HS-27A (cell line): ENCODE measurements at regions not wholly inside any gene's neighbourhood (a gene's known extent, or its start where the extent isn't known, plus 50 kb on each side); places are given as distances from the start of the nearest gene placed in this dataset.

ENCODE experiments used
- DNase-seq: peaks from one replicate; pipeline ENCODE4 v3.0.0-alpha.2; 2012; ENCODE audit warnings: low read depth, missing footprints

- no peak for DNase-seq
Measured at GRCh38 chr2:234189786-234190300, 139.3 kb downstream of the SPP2 start.

- no peak for DNase-seq
Measured at GRCh38 chr2:234189230-234189629, 138.7 kb downstream of the SPP2 start.

DNA sequence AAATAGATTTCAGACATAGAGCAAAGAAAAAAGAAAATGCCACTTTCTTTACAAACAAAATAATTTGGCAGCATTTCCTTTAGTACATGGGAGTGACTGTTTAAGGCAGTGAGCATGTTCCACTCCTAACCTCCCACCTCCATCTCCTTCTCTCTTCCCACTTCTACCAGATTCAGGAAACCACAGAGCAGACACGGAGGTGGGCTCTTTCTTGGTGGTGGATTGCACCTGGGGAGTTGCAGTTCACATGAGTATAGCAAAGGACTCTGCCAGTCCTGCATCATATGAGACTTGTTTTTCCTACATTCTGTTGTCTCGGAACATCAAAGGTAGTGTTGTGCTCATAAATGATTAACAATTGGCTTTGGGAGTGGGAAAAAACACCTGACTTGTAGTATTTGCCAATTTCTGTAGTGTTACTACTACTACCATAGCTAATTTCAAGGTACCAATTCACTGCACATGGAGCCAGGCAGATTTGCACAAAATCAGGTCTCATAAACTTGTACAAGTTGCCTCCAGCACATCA, 137.2 kb downstream of the SPP2 start:
- DNase-seq, result no peak

DNA sequence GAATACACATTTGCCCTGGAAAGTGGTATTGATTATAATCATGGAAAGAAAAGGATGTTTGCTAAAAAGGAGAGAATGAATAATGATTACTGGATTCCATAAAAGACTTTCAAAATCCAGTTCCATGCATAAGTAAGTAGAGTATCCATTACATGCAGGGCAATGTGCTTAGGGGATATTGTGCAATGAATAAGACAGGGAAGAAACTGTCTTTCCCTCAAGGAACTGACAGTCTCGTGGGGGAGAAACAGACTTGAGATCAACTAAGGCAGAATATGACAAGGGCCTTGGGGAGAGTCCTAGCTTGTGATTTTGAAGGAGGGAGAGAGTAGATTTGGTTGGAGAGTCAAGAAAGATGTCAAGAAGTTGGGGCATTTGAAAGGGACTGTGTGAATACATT, 130.6 kb downstream of the SPP2 start:
- no peak for DNase-seq

- no peak for DNase-seq
Measured at GRCh38 chr2:234179031-234179363, 128.5 kb downstream of the SPP2 start.

DNA sequence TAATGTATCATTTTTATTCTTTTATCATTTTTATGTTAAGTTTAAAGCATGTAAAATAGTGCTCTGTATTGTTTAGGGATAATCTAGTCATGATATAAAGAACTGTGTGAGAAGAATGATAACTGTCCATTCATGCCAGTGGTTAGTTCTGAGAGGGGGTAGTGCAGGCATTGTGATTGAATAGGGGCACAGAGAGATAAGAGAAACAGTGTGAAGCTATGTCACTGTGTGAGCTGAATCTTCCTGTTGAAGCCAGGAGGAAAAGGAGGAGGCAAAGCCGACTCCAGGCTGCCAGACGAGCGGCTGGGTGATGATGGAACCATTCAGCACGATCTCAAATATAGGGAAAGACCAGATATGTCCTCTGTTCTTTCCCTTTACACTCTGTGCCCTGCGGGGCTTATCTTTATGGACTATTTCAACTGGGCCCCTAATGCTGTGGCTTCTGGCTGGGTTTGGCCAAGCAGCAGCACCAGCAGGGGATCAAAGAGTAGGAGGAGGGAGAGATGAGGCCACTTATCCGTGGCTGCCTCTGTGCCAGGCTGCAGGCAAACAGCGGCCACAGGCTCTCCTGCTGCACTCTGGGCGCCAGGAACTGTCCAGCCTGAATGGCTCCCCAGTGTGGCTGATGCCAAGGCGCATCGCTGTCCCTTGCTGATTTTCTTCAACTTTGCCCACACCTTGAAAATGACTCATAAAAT, 128.0 kb downstream of the SPP2 start:
- no peak for DNase-seq

DNA sequence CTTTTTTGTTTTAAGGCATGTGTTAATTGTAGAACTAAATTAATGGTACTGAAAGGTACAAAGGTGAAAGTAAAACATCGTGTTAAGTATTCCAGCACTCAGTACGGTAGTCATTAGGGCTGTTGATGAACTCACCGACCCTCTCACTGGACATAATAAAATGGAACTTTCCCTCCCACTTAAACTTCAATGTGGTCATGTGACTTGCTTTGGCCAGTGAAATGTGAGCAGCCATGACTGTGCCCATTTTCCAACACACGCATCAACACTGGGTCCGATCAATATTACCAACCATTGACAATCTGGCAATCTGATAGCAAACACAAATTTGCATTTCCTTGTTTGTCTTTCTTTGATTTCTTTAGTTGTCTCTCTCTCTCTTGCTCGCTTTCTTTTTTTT, 125.1 kb downstream of the SPP2 start:
- DNase-seq, result no peak

- DNase-seq, result no peak
Measured at GRCh38 chr2:234174742-234175141, 124.2 kb downstream of the SPP2 start.

DNA sequence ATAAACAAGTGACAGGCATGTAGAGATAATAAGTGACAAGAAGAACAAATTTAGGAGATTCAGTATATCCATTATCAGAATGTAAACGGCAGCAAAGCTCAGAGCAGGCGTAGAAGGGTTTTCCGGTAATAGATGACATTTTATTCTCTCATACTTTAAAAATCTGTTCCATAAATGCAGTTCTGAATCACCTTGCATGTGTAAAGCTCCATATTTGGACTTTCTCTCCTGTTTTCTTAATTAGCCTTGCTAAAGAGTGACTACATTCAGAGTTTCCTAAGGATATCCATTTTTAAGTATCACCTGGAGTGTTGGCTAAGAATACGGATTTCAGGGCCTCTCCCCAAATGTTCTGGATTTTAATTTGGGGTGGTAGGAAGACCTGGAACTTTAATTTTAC, 122.0 kb downstream of the SPP2 start:
- DNase-seq, result no peak

GRCh38 chr2:234172066-234172465, 121.6 kb downstream of the SPP2 start:
- DNase-seq, result no peak

GRCh38 chr2:234171666-234172065, 121.2 kb downstream of the SPP2 start:
- no peak for DNase-seq

- no peak for DNase-seq
Measured at GRCh38 chr2:234169674-234170073, 119.2 kb downstream of the SPP2 start.

GRCh38 chr2:234168605-234169570, 118.4 kb downstream of the SPP2 start:
- DNase-seq, result peak; percentile 43

GRCh38 chr2:234166531-234166930, 116.0 kb downstream of the SPP2 start:
- DNase-seq, result no peak

DNA sequence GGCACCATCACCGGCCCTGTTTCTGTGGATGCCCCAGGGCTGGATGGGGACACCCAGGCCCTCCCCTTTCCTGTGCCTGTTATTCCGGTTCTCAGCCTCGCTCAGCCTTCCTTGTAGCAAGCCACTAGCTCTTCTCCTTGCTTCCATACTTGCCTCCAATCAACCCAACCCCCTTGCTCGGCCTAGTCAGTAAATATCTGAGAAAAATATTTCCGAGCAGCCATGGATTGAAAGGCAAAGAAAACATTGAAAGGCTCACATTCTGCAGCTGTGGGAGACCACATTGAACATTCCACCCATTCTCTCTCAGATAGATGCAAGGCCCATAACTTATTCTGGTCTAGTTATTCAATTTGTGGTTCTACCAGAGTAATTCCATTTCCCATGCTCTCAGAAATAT, 114.9 kb downstream of the SPP2 start:
- peak; percentile 15 for DNase-seq

DNA sequence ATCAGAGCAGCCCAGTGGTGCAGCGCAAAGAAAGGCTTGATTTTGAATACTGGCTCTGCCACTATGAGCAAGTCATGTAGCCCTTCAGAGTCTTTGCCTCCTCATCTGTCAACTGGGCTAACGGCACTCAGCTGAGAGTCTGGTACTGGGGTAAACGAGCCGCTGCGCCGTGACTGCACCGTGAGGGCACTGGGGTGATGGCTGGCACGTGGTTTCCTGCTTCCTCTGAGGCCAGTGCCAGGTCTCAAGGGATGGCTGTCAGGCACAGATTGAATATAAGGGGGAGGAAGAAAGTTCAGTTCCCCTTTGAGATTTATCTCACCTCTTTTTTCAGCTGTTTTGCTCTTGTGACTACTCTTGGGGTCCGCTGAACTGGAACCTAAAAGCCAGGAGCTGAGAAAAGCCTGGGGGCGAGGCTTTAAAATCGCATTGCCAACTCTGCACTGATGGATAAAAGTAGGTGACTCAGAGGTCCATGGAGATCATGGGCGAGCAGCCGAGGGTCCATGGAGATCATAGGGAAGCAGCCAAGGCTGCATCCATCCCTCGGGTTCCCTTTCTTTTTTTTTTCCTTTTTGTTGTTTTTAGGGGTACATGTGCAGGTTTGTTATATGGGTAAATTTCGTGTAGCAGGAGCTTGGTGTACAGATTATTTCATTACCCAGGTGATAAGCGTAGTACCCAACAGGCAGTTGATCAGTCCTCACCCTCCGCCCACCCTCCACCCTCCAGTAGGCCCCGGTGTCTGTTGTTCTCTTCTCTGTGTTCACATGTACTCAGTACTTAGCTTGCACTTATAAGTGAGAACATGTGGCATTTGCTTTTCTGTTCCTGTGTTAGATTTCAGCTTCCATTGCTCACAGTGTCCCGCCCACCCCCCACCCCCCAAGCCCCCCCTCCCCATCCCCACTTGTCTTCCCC, 114.3 kb downstream of the SPP2 start:
- DNase-seq, result no peak

GRCh38 chr2:234163510-234164045, 113.1 kb downstream of the SPP2 start:
- DNase-seq, result no peak

DNA sequence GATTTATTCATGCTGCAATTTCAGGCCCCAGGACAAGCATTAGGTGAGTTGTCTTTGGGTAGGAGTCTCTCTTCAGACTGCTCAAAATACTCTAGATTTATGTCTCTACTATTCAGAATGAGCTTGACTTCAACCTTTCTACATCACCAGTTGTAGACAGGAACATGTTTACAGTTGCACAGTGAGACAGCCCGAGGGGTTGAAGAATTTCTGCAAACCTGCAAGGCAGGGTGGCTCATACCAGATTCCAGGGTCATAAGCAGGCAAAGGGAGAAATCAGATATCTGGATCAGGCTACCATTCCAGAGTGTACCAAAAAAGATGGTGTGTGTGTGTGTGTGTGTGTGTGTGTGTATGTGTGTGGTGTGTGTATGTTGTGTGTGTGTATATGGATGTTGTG, 112.4 kb downstream of the SPP2 start:
- no peak for DNase-seq

DNA sequence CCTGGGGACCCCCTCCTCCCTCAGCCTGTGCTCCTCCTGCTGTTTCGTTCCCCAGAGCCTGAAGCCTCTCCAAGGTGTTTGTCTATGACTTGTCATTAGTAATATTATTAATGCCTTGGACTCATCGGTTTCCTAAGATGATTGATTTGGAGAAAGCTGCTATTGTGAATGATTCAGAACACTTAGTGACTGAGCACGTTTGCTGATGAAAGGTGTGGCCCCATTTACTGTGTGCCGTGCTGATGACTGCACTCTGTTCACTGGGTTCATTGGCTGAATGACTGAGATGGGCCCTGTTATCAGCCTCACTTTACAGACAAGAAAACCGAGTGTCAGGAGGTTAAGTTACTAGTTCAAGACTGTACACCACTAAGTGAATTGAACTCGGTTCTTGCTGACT, 111.4 kb downstream of the SPP2 start:
- no peak for DNase-seq

DNA sequence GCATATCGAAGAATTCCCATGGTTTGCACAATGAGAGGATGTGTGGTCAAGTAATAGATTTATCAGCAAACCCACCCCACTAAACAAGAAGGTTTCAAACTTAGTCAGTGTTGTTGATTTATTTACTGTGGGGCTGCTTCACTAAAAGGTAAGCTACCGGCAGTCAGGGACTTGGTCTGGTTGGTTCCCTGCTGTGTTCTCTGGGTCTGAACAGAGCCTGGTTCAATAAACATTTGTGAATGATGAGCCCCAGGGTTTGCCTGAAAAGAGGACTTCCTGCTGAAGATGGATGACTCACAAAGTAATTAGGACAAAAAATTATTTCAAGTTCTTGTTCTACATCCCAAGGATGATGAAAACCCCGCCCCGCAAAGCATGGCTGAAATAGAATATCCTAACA, 108.3 kb downstream of the SPP2 start:
- no peak for DNase-seq

DNA sequence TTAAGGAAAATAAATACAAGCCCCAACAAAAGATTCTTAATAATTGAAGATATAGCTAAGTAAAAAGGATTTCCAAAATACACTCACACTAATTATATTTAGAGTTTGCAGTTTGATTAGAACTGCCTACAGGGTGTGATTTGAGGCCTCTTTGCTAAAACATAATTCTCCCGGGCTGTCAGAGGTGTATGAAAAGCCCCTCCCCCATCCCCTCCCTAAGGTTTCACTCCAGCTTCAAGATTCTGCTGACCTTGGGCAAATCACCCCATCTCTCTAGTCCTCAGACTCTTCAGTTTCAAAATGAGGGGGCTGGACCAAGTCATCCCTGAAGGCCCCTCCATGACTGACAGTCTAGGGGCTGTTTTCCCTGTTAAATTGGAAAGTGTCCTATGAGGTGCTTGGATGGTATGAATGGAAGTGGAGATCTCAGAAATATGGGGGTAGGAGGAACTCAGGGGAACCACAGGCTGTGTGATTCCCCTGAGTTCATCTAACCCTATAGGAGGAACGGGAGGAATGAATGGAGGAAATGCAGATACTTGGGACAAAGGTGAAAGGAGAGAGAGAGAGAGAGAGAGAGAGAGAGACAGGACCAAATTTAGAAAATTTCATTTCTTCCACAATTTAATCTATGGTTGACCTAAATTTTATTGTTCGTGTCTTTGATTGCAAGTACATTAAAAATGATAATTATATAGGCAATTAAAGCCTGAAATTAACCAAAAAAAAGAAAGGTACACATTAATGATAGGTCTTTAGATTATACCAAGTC, 107.5 kb downstream of the SPP2 start:
- no peak for DNase-seq
